Stimulated activated CD4-positive, alpha-beta T cell treated with anti-CD3 and anti-CD28 coated beads, Interleukin-2, amount 100 ng/mL, for 24 hours (primary cell): ENCODE measurements at regions not wholly inside any gene's neighbourhood (a gene's known extent, or its start where the extent isn't known, plus 50 kb on each side); places are given as distances from the start of the nearest gene placed in this dataset.
"Not testable (repeated sequence)": the region's sequence is repeated elsewhere in the genome, so short reads cannot be mapped to it uniquely, and the experiment has no call there.

ENCODE experiments used
- DNase-seq, 2 donors: peaks; one replicate each; pipeline ENCODE4 v3.0.0-alpha.2; 2020

DNA sequence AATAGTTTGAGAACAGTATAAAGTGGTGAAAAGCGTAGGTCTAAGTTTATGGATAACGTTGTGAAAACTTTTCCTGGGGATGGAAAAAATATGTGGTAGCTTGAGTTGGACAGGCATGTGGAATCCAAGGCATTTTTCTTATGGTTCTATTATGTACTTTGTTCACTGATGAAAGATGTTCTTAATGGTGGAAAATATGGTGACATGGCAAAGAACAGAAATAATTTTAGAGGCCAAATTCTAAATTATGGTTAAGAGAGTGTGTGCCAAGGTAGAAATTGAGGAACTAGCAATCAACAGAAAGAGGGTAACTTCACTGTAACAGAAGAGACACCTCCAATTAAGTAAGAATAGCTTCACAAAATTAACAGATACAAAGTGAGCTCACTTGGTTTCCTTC, 427.8 kb downstream of the SLC6A15 start:
- no peak for DNase-seq

DNA sequence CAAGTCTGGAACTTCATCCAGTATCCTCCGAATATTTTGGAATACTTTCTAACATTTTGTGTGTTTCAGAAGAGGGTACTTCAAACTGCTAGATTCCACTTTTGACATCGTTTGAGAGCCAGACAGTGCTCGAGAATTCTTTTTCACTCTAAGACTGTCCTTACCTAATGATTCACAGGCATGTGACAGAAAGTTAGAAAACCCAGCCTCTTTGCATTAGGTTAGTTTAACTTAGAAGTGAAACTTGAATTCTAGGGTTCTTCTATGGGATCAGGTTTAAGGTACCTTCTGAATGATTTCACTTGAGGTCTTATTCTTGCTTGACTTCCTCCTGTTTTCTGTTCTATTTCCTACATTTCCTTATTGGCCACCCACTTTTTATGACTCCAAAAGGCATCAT, 431.8 kb downstream of the SLC6A15 start:
- DNase-seq, result no peak

DNA sequence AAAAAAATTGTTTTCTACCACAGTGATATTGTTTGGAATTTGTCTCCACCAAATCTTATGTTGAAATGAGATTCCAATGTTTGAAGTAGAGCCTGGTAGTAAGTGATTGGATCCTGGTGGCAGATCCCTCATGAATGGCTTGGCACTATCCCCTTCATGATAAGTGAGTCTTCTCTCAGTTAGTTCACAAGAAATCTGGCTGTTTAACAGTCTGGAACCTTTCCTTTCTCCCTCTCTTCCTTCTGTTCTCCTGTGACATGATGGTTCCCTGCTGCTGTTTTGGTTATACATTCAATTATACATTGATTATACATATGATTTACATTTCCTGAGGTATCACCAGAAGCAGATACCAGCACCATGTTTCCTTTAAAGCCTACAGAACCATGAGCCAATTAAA, 442.2 kb downstream of the SLC6A15 start:
- no peak for DNase-seq

DNA sequence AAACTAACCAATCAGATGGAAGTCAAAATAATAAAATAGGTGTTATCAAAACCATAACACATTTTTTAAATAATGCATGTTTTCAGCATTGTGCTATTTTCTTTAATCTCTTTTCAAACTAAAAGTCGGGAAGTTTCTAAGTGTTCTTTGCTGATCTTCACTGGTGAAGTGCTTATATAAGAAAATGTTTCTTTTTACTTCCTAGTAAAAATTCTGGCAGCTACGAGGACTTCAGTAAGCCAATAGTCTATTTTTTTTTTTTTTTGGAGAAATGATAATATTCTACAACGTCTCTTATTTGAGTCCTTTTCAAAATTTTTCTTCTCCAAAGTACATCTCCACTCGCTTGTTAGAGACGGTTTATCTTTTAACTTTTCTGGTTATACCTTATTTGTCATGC, 448.0 kb downstream of the SLC6A15 start:
- DNase-seq, result no peak

DNA sequence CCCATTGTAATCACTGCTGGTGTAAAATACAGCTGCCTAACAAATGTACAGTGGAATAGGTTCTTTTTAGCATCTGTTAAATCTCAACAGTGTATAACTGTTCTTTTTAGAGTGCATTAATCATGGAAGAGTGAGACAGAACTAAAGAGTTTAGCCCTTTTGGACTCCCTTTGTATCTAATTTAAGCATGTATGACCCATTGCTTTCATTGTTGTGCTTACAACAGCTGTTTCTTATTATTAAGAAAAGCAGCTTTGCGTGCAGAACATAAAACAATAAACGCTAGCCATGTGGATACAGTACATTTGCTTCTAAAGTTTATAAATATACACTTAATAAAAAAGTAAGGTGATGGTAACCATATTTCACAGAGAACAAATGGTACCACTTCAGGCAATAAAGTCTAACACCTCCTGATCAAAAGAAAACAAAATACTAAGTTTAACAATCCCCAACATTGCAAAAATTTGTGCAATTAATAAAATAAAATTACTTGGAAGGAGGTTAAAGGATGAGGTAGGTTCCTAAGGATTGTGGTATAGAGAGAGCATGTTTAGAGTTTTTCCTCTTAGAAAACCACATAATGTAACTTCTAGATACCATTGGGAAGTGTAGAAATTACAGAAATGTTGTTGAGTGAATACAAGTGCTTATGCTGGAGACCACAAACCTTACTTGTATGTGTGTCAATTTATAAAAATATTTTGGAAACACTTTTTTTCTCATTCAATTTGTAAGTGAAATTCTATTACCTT, 448.7 kb downstream of the SLC6A15 start:
- DNase-seq, result no peak

DNA sequence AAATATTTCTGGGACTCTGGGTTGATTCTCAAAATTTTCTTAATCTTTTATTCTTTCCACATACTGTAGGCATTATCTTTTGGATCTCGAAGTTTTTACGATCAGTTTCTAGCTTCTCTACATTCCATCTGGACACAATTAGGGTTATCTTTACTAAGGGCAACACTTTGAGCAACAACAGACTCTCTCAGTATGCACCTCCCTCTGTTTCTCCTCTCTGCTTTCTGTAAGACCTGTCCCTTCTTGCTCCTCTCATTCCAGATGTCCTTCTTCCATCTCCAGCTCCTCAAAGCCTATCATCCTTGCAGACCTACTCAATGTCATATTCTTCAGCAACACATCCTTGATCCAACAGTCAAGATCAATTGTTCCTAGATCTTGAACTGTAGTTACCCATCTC, 457.0 kb downstream of the SLC6A15 start:
- DNase-seq, result no peak

DNA sequence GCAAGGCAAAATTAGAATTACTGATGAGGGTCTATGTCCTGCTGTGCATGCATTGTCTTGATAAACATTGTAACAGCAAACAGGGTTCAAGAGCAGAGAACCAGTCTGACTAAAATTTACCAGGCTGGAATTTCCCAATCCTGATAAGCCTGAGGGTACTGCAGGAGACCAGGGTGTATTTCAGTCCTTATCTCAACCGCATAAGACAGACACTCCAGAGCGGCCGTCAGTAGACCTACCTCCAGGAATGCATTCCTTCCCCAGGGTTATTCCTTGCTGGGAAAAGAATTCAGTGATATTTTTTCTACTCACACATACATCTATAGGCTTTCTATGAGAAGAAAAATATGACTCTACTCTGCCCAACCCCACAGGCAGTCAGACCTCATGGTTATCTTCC, 466.1 kb downstream of the SLC6A15 start:
- not testable (repeated sequence) for DNase-seq

DNA sequence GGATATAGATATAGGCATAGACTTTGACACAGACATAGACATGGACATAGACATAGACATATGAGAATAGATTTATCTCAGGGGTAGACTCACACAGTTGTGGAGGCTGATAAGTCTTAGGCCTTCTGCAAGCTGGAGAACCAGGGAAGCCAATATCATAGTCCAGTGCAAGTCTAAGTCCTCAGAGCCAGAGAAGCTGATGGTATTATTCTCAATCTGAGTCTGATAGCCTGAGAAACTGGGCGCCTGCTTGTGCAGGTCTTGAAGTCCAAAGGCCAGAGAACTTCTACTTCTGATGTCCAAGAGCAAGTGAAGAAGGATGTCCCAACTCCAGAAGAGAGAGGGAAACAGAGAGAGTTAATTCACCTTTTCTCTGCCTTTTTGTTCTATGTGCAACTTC, 476.5 kb downstream of the SLC6A15 start:
- DNase-seq, result no peak

DNA sequence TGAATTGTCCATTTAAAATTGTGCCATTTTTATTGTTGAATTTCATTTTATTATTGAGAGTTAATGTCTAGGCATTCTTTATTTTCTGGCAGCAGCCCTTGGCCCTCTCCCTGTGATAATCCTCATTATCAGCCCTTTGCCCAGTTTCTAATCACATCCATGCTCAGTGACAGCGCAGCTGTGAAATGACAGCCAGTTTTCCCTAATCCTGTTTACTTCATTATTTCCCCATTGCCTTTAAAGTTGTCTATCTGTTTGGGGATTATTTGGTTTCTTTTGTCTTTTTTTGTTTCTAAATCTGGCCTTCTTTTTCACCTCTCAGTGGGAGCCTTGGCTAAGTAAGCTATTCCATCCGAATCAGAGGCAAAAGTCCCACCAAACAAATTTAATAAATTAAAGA, 476.9 kb downstream of the SLC6A15 start:
- DNase-seq, result no peak

DNA sequence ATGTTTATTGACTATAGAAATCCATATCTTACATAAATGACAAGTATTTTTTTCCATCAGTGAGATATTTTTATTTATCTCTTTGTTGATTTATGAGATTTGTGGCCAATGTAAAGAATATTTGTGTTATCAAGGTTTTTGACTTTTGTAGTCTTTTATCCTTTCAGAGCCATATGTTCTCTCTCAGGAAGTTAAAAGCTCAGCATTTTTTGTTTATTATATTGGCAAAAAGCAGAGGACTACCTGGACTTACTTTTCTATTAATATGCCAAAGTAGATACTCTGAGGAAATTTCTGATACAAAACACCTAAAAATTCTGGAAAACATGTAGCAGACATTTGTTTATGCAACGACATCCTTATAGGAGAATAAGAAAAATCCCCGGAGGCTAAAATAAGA, 490.3 kb downstream of the SLC6A15 start:
- DNase-seq, result no peak

DNA sequence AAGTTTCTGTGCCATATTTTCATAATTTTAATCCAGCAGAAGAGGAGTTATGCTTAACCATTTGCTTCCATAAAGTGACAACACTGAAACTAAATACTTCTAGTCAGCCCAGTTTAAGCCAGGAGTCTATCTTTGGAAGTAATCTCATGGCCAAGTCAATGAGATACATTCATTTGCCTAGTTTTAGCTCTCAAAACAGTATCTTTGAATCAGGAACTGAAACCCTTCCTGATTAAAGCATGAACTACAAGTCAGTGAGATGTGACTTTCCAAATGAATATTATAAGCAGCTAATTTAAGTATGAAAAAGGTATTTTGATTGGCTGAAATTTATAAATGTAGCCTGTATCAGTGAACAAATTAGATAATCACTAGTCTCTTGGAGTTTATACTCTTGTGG, 491.5 kb downstream of the SLC6A15 start:
- no peak for DNase-seq

DNA sequence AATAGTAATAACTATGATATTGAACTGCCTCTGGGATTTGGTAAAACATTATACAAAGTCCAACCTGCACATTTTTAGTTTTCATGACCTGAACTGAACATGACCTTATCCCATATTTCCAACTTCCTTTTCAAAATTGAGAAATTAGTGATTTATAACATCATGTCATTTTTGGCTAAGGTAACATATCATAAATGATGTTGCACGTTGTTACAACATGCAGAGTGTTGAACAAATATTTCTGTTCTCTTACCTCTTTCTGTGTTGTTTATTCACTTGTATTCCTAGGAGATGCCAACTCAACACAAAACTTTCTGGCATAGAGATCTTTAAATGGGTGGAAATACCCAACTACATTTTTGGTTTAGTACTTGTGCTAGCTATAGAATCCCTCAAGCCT, 496.0 kb downstream of the SLC6A15 start:
- no peak for DNase-seq

DNA sequence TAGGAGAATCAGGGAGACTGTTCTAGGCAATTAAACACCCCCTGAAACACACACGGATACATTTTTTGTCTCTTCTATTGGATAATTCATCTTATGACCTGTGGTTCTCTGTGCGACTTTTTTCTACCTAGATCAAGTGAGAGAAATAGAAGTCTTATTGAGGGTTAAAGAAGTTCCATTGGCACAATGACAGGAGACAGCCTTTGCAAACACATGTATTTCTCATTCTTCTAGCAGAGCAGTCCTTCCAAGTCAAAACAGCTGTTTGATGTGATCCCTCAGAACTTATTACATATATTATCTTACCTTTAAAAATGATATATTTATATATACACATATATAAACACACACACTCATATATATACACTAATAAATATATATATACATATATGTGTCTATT, 496.7 kb downstream of the SLC6A15 start:
- DNase-seq, result no peak

DNA sequence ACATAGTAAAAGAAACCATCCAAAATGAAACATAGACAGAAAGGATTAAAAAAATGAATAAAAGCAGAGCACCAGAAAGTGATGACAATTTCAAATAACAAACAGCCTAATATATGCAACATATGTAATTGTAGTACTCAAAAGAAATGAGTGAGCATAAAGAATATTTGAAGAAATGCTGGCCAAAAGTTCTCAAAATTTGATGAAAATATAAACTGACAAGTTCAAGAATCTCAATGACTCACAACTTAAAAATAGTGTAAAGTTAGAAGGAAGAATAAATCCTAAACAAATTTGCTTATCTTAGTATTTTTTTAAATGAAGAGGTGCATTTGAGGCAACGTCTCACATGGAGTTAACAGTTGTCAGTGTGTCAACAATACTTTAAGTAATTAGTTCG, 498.9 kb downstream of the SLC6A15 start:
- DNase-seq, result no peak

DNA sequence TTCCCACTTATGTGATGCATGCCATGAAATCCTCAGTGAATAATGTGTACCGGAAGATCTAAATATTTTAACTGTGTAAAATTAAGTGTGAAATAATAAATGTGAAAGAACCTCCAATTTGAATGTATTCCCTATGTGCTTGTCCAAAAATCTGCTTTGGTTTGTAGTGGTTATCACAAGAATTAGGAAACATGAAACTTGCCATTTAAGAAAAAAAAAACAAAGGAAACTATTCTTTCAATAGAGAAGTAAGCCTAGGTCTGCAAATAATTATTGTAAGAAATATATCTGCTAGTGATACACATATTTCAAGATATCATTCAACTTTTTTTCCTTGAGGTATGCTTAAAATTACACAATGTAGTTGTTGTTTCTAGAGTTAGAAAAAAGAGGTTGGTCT, 500.4 kb downstream of the SLC6A15 start:
- DNase-seq, result no peak

DNA sequence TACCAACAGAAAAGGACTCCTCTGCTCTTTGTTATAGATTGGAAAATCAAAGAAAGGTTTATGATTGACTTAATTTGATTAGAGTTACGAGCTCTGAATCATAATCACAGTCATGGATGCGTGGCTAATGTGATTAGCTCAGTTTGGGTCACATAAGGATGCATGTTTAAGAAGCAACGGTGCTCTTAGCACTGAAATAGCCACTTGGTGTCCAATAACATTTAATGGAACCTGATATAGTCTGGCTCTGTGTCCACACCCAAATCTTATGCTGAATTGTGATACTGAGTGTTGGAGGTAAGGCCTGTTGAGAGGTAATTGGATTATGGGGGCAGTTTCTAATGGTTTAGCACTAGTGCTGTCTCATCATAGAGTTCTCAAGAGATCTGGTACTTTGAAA, 501.6 kb downstream of the SLC6A15 start:
- no peak for DNase-seq

DNA sequence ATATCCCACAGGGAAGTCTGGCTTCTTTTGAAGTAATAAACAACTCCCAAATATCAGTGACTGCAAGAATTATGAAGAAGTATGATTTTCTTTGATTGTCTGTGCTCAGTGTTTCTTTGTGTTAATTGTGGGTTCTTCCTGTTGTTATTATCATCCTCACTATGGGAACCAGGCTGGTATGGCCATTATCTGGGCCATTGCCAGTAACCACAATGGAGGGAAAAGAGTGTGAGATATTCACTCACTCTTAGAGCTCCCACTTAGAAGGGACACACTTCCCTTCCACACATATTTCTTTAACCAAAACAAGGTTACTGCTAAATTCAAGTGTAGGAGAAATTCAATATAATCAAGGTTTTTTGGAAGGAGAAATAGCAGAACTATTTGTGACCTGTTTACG, 503.7 kb downstream of the SLC6A15 start:
- no peak for DNase-seq

DNA sequence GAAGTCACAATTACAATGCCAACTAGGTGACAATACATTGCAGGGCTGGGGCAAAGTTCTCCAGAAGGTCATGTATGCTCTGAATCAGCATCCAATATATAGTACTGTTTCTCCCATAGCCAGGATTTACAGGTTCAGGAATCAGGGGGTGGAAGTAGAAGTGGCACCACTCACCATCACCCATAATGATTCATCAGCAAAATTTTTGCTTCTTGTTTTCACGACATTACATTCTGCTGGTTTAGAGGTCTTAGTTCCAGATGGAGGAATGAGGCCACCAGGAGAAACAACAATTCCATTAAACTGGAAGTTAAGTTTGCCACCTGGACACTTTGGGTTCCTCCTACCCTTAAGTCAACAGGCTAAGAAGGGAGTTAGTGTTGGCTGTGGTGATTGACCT, 505.9 kb downstream of the SLC6A15 start:
- not testable (repeated sequence) for DNase-seq

DNA sequence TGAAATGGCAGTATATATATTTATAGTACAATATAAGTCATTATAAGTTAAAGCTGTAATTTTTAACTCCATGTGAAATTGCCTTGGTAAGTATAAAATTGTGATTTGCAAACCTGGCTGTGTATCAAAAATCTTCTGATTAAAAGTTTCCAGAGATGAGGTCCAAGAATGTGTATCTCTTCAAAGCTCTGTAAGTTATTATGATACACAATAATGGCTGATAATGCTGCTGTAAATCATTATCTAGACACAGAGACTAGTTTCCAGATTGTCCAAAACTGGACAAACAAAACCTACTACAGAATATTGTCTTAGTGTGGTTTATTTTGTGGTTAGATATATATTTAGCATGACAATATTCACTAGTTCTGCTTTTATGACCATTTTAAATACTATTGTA, 514.8 kb downstream of the SLC6A15 start:
- no peak for DNase-seq

DNA sequence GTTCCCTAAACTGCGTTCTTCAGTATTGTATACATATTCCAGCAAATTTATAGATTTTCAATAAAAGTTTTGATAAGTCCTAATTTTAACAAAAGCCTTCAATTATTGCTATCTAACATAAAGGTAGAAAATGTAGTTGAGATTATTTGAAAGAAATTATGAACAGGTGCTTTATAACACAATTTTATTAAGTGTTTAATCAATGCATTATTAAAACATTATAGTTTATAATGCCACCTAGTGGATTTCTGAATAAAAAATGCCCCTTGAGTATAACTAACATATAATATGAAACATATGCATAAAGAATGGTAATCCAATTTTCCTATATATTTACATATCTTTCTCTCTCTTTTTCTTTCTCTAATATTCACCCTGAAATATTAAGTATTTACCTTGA, 515.3 kb downstream of the SLC6A15 start:
- no peak for DNase-seq

DNA sequence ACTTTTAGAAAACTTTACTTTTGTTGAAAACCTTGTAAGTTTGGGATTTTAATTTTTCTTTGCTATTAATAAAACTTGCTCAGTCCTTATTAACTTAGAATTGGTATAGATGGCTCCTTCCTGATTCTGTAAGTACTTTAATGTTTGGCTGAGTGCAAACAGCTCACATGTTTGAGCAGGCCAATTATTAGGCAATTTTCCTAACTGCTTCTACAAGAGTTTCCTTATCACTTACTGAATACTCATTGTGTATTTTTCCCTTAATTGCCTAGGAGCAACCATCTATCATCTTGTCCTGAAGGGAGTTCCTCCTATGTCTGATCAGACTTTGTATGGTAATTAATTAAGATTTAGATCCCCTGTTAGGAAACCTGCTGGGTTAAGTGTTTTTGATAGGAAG, 521.4 kb downstream of the SLC6A15 start:
- DNase-seq, result not testable (repeated sequence)

DNA sequence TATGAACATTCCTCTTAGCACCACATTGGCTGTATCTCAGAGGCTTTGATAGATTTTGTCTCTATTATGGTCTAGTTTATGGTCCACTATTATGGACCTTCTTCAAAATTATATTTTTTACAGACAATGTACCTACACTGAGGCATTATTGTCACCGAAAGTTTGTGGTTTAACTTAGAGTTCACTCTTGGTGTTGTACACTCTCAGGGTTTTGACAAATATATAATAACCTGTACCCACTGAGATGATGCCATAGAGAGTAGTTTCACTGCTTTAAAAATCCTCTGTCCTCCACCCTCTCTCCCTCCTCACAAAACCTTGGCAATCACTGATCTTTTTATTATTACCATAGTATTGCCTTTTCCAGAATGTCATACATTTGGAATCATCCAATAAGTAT, 528.2 kb downstream of the SLC6A15 start:
- DNase-seq, result no peak

DNA sequence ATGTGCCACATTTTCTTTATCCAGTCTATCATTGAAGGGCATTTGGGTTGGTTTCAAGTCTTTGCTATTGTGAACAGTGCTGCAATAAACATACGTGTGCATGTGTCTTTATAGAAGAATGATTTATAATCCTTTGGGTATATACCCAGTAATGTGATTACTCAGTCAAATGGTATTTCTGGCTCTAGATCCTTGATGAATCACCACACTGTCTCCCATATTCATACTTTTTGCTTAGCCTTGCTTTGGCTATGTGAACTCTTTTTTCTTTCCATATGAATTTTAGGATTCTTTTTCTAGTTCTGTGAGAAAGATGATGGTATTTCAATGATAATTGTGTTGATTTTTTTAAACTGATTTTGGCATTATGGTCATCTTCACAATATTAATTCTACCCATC, 530.1 kb downstream of the SLC6A15 start:
- DNase-seq, result not testable (repeated sequence)

DNA sequence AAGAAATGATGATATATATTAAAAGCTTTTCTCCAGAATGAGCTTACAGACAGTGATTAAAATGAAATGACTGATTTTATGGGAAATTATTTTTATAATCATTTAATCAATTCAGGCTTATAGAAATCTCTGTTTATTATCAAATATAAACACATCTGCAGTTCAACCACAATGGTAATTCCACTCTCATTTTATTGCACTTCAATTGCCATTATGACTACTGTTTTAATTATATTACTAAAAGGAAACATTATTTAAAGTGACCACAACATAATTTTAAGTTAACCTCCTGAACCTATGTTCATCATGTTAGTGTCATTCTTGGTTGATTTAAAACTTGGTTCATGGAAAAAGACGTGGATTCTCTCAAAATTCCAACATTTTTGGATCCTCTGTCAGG, 536.3 kb downstream of the SLC6A15 start:
- DNase-seq, result no peak

DNA sequence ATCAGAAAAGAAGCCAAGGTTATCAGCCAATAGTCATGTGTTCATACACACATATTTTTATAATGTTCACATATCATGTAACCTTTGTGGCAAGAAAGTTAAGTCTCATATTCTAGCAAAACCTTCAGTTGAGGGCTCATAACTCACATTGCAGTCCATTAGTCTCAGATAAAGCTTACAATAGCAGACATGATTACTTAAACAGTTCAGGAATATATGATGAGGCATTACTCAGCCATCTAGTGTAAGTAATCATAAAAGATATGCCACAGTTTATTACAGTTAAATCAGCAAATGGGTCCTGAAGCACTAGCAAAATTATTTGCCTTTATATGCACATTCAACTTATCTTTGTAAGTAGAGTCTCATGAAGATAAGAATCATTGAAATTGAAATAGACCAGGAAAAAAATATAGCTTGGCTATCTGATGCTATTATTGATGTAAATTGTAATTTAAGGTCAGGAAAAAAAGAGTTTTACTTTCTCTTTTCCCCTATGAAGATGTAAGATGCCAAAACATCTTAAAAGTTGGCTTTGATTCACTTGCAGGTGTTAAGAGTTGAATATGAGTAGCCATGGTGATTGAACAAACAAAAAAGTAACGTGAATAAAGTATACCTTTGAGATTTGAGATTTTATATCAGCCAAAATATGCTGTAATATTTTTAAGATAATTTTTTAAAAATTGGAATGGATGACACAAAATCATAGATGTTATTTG, 537.0 kb downstream of the SLC6A15 start:
- DNase-seq, result no peak
